B cell (primary cell): ENCODE measurements at regions not wholly inside any gene's neighbourhood (a gene's known extent, or its start where the extent isn't known, plus 50 kb on each side); places are given as distances from the start of the nearest gene placed in this dataset.

Source experiments
- EZH2 ChIP-seq: IDR thresholded peaks from 2 replicates; pipeline ENCODE4 v1.6.1; 2012; ENCODE audit warnings: borderline replicate concordance, low read depth, mild to moderate bottlenecking, moderate library complexity, low read length; ENCODE audit not compliant: insufficient read depth, poor library complexity, severe bottlenecking
- TF ChIP-seq, protein P1 (sequence below): fragments of 200-600 bp; IDR thresholded peaks from one replicate; pipeline ENCODE4 v1.8.0; 2022; ENCODE audit warnings: antibody characterized with exemption, mild to moderate bottlenecking

DNA sequence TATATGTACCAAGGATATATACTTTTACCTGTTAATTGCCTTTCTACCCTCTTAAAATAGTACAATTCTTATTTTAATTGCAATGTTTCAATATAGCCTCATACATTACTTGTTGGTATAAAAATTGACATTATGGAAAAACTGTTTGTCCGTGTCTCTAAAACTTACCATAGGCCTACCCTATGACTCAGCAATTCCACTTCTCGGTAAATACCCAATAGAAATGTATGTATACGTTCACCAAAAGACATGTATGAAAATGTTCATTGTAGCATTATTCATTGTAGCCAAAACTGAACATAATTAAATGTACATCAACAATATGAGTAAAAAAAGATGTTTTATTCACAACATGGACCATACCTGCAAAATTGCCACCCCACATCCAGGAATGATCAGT, 679.2 kb upstream of the UBE2E2 start:
- TF ChIP-seq, protein P1, sequence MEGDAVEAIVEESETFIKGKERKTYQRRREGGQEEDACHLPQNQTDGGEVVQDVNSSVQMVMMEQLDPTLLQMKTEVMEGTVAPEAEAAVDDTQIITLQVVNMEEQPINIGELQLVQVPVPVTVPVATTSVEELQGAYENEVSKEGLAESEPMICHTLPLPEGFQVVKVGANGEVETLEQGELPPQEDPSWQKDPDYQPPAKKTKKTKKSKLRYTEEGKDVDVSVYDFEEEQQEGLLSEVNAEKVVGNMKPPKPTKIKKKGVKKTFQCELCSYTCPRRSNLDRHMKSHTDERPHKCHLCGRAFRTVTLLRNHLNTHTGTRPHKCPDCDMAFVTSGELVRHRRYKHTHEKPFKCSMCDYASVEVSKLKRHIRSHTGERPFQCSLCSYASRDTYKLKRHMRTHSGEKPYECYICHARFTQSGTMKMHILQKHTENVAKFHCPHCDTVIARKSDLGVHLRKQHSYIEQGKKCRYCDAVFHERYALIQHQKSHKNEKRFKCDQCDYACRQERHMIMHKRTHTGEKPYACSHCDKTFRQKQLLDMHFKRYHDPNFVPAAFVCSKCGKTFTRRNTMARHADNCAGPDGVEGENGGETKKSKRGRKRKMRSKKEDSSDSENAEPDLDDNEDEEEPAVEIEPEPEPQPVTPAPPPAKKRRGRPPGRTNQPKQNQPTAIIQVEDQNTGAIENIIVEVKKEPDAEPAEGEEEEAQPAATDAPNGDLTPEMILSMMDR = no peak
- no peak for TF ChIP-seq EZH2
